ENCODE measurements at regions not wholly inside any gene's neighbourhood (a gene's known extent, or its start where the extent isn't known, plus 50 kb on each side); places are given as distances from the start of the nearest gene placed in this dataset.

- DNase-seq = no peak
- TF ChIP-seq GATA1 (IDR thresholded peaks at IDR 0.05; ENCODE audit: low read depth, low read length) (no peak), POLR2A (IDR thresholded peaks at IDR 0.05; ENCODE audit: low read length) (no peak)
These were observed 186.2 kb upstream of the CST7 start for GRCh38 chr20:24762791-24763350.

- DNase-seq = no peak
- TF ChIP-seq GATA1 (IDR thresholded peaks at IDR 0.05; ENCODE audit: low read depth, low read length) (no peak), POLR2A (IDR thresholded peaks at IDR 0.05; ENCODE audit: low read length) (no peak)
These were observed 185.6 kb upstream of the CST7 start for GRCh38 chr20:24763386-24764026.

- no peak for TF ChIP-seq POLR2A (IDR thresholded peaks at IDR 0.05; ENCODE audit: low read length)
- no peak for DNase-seq
These were observed 184.9 kb upstream of the CST7 start for GRCh38 chr20:24764027-24764793.

- DNase-seq = no peak
- no peak for TF ChIP-seq POLR2A (IDR thresholded peaks at IDR 0.05; ENCODE audit: low read length)
- no peak for TF ChIP-seq GATA1 (IDR thresholded peaks at IDR 0.05; ENCODE audit: low read depth, low read length)
These were observed 184.3 kb upstream of the CST7 start for GRCh38 chr20:24764794-24765202.

GRCh38 chr20:24765316-24766142 lies 183.5 kb upstream of the CST7 start:
- no peak for DNase-seq
- TF ChIP-seq GATA1 (IDR thresholded peaks at IDR 0.05; ENCODE audit: low read depth, low read length) = no peak
- no peak for TF ChIP-seq POLR2A (IDR thresholded peaks at IDR 0.05; ENCODE audit: low read length)

GRCh38 chr20:24766143-24766527 lies 182.9 kb upstream of the CST7 start:
- DNase-seq = no peak
- TF ChIP-seq POLR2A (IDR thresholded peaks at IDR 0.05; ENCODE audit: low read length) (no peak), GATA1 (IDR thresholded peaks at IDR 0.05; ENCODE audit: low read depth, low read length) (no peak)

GRCh38 chr20:24766826-24767622 lies 182.0 kb upstream of the CST7 start:
- TF ChIP-seq POLR2A (IDR thresholded peaks at IDR 0.05; ENCODE audit: low read length) = no peak
- TF ChIP-seq GATA1 (IDR thresholded peaks at IDR 0.05; ENCODE audit: low read depth, low read length) = no peak

GRCh38 chr20:24767623-24768100 lies 181.4 kb upstream of the CST7 start:
- no peak for TF ChIP-seq POLR2A (IDR thresholded peaks at IDR 0.05; ENCODE audit: low read length)
- no peak for TF ChIP-seq GATA1 (IDR thresholded peaks at IDR 0.05; ENCODE audit: low read depth, low read length)
- DNase-seq = no peak

More at GRCh38 chr20:24766826-24767622, 182.0 kb upstream of the CST7 start:
- no peak for DNase-seq

- no peak for DNase-seq
- TF ChIP-seq GATA1 (IDR thresholded peaks at IDR 0.05; ENCODE audit: low read depth, low read length) (no peak), POLR2A (IDR thresholded peaks at IDR 0.05; ENCODE audit: low read length) (no peak)
These were observed 180.8 kb upstream of the CST7 start for GRCh38 chr20:24768201-24768636.

GRCh38 chr20:24768713-24769601 lies 180.1 kb upstream of the CST7 start:
- DNase-seq = no peak
- TF ChIP-seq POLR2A (IDR thresholded peaks at IDR 0.05; ENCODE audit: low read length) (no peak), GATA1 (IDR thresholded peaks at IDR 0.05; ENCODE audit: low read depth, low read length) (no peak)

- TF ChIP-seq GATA1 (IDR thresholded peaks at IDR 0.05; ENCODE audit: low read depth, low read length) = no peak
- no peak for TF ChIP-seq POLR2A (IDR thresholded peaks at IDR 0.05; ENCODE audit: low read length)
- no peak for DNase-seq
These were observed 179.0 kb upstream of the CST7 start for GRCh38 chr20:24769878-24770627.

Measured in erythroblast (primary cell).